Epithelial cell of proximal tubule (primary cell): ENCODE measurements at regions not wholly inside any gene's neighbourhood (a gene's known extent, or its start where the extent isn't known, plus 50 kb on each side); places are given as distances from the start of the nearest gene placed in this dataset.

Source experiments
- DNase-seq: peaks from one replicate; pipeline ENCODE4 v3.0.0-alpha.2; 2011; ENCODE audit warnings: low read depth
- H3K4me3 ChIP-seq: 2 replicates; pipeline ENCODE4 v1.5.1; 2011; ENCODE audit warnings: low read depth, mild to moderate bottlenecking, low read length
- TF ChIP-seq, protein P1 (sequence below): conservative IDR thresholded peaks from 2 replicates; pipeline ENCODE4 v1.5.1; 2012; ENCODE audit warnings: low read depth, mild to moderate bottlenecking, low read length

DNA sequence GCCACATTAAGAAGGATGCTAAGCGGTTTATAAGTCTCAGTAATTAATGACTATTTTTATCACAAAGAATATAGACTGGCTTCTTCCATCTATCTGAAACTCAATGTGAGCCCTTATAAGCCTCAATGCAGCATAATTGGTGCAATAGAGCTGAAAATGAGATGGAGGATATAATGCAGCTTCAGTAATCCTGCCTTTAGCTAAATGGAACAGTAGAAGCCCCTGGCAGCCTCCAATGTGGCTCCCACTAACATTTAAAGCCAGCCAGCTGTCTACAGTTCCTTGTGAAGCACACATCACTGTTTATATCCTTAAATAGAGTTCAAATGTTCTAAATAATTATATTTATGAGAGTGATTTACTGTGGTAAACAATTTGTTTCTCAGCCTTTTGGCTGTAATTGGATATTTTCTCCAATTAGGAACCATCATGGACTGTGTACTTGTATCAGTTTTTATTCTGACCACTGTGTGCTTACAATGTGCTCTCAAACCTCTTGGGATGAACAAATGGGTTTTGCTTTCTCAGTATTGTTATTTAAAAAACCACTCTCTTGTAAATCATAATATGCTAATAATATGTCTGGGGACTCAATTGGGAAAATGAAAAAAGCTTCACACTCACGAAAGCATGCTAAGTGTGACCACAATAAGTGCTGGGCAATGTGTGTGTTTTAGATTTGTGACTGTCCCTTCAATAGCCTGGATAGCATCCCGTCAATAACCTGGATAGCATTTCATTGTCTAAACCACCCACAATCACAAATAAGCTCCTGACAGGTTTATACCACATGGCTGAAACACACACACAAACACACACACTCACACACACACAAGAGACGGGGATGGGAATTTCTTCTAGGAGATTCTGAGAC, 366.6 kb downstream of the GBE1 start:
- no peak overlapping the region for H3K4me3 ChIP-seq
- DNase-seq, result no peak
- TF ChIP-seq, protein P1, sequence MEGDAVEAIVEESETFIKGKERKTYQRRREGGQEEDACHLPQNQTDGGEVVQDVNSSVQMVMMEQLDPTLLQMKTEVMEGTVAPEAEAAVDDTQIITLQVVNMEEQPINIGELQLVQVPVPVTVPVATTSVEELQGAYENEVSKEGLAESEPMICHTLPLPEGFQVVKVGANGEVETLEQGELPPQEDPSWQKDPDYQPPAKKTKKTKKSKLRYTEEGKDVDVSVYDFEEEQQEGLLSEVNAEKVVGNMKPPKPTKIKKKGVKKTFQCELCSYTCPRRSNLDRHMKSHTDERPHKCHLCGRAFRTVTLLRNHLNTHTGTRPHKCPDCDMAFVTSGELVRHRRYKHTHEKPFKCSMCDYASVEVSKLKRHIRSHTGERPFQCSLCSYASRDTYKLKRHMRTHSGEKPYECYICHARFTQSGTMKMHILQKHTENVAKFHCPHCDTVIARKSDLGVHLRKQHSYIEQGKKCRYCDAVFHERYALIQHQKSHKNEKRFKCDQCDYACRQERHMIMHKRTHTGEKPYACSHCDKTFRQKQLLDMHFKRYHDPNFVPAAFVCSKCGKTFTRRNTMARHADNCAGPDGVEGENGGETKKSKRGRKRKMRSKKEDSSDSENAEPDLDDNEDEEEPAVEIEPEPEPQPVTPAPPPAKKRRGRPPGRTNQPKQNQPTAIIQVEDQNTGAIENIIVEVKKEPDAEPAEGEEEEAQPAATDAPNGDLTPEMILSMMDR, result no peak

DNA sequence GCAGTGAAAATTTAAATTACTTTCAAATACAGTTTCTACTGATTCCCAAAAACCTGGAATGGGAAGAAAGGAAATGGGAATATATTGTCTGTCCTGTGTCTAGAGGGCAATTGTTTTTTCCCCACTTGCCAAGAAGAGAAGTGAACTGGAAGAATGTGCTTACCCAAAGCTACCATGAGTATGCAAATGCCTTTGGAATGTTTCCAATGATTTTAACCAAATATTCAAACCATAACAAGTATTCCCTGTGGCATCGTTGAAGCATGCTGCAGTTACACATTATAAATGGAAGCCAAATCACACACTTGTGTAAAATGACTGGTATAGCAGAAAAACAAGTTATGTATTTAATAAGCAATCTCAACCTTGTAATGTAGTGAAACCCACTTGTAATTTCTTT, 368.2 kb downstream of the GBE1 start:
- no peak overlapping the region for H3K4me3 ChIP-seq
- no peak for DNase-seq
- TF ChIP-seq, protein P1, result no peak

DNA sequence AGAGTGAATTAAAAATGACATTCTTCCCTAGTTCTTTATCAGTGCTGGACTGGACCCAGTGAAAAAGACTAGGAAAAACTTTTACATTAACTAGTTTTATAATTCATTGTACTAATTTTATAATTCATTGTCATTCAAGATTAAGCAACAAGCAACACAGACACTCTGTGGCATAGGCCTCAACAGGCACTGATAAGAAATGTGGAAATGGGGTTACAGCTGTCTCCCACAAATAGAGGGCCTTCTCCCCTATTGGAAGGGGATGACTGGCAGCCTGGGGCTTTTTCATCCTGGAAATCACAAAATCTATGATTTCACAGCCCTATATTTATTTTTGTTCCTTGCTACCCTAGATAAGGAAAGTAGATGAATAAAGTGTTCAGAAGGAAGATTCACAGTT, 370.6 kb downstream of the GBE1 start:
- no peak overlapping the region for H3K4me3 ChIP-seq
- TF ChIP-seq, protein P1, result no peak
- no peak for DNase-seq

DNA sequence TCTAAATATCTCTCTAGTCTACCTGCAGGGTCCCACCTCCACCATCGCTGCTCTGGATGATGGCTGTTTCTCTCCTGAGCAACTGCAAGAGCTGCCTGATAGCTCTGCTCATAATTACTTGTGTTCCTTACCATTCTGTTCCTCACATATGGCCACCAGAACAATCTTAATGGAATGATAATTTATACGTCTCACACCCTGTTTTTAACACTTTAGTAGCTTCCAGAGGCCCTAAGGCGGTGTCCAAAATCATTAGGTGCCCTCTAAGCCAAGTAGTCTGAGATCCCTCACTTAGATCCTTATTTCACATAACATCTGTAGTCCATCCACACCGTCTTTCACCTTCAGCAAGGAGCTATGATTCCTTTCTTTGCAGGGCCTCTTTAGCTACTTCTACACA, 373.3 kb downstream of the GBE1 start:
- DNase-seq, result no peak

DNA sequence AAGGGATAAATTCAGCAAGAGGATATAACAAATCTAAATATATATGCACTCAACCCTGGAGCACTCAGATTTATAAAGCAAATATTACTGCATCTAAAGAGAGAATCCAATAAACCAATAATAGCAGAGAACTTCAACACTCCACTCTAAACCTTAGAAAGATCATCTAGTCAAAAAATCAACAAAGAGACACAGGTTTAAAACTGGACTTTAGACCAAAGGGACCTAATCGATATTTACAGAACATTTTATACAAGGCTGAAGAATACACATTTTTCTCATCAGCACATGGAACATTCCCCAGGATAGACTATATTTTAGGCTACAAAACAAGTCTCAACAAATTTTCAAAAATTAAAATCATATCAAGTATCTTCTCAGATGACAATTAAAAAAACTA, 379.0 kb downstream of the GBE1 start:
- TF ChIP-seq, protein P1, result no peak
- DNase-seq, result no peak
- no peak overlapping the region for H3K4me3 ChIP-seq

More for the DNA sequence above, 373.3 kb downstream of the GBE1 start:
- TF ChIP-seq, protein P1, result no peak
- no peak overlapping the region for H3K4me3 ChIP-seq

DNA sequence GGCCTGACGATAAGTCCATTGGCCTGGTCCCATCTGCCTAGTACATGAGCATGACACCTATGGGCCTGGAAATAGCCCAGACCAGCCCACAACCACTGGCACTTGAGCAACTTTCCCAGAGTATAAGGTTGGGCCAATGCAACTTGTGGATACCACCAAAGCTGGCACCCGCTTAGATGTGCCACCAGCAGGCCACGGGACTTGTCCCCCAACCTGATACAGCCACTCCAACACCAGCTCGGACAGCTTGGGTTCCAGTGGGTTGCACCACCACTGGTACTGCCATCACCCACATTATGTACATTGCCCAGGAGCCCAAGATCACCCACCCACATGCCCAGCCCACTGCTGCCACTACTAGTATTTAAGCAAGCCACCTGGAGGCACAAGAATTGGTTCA, 381.2 kb downstream of the GBE1 start:
- no peak for DNase-seq
- no peak overlapping the region for H3K4me3 ChIP-seq
- TF ChIP-seq, protein P1, result no peak
